ENCODE measurements at regions not wholly inside any gene's neighbourhood (a gene's known extent, or its start where the extent isn't known, plus 50 kb on each side); places are given as distances from the start of the nearest gene placed in this dataset.
"Not testable (repeated sequence)": the region's sequence is repeated elsewhere in the genome, so short reads cannot be mapped to it uniquely, and the experiment has no call there.

- DNase-seq: no peak
Measured at GRCh38 chr14:34297786-34298520, 164.1 kb downstream of the SPTSSA start.

GRCh38 chr14:34283590-34283989 lies 178.4 kb downstream of the SPTSSA start:
- no peak for DNase-seq

GRCh38 chr14:34277191-34277590 lies 184.8 kb downstream of the SPTSSA start:
- DNase-seq: no peak

- no peak for DNase-seq
Measured at GRCh38 chr14:34275530-34275929, 186.5 kb downstream of the SPTSSA start.

- DNase-seq: no peak
Measured at GRCh38 chr14:34275078-34275477, 187.0 kb downstream of the SPTSSA start.

GRCh38 chr14:34273716-34274115 lies 188.3 kb downstream of the SPTSSA start:
- not testable (repeated sequence) for DNase-seq

DNA sequence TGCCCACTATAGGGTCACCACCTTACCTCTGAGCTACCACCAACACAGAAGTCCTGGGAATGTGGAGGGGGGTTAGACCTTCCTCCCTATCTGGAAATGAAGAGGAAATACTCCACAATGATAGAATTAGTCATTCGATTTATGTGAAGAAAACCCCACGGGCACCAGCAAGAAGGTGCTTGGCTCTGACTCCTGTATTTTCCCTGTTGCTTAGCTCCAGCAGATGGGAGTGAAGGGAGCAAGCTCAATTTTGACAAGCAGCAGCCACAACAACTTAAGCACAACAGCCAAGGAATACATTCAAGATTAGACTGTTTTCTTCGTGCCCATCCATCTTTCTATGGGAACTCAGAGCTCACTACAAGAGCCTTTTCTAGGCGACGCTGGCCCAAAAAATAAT lies 191.7 kb downstream of the SPTSSA start:
- no peak for DNase-seq

DNA sequence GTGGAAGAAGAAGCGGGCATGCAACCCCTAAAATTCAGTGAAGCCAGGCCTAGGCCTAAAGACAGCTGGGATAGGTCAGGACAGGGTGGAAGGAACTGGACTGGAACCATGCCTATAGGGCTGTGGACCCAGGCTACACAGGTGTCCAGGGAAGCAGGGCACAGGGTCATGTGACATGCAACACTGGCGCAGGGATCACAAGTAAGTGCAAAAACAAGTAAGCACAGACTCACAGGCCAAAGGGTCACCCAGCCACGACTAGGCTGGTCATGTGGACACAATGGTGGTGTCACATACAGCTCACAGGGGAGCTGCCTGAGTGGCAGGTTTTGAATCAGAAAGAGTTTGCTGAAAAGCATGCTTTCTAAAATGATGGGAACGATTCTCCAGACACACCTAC lies 195.7 kb downstream of the SPTSSA start:
- DNase-seq: no peak

DNA sequence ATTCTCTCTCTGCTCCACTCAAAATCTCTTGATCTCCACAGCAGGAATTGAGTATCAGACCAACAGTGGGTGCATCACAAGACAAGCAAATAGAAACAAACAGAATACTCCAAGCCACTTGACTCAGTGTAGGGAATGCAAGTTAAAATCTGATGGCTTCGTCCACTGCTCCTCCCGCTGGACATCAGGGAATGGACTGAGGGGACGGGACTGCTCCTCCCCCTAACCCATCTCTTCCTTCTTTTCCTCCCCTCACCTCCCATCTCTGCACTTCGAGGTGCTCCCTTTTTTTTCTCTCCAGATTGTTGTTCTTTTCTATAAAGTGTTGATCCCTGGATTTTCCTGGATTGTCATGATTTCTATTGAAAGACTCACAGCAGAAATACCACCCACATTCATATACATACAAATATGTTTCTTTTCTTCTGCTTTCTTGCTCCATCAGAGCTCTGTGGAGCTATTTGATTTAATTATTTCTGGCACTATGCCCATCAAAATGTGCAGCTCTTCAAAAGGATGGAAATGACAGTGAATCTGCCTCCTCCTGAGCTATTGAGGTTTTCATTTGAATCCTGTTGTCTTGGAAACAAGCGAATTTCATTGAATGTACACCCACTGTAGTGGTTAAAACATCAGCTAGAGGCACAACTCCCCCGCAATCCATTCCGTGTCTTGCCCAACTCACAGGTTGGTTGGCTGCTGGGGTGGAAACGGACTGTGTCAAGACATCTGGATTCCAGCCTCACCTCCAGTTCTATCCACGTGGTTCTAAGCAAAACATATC lies 199.7 kb downstream of the SPTSSA start:
- DNase-seq: no peak

DNA sequence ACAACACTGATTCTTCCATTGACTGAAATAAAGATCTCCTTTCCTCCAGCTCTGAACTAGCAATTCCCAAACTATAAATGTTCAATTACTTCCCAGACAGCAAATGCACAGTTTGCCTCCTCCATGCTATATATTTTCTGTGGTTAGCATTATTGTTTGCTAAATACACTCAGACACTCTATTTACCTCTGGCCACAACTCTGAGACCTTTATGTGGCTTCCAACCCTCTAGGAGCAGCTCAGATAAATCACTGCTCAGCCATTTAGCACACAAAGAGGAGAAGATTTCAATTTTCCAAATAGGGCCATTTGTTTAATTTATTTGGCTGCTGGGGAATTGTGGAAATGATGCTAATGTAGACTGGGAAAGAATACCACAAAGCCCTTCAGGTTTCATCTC lies 202.0 kb downstream of the SPTSSA start:
- DNase-seq: no peak

DNA sequence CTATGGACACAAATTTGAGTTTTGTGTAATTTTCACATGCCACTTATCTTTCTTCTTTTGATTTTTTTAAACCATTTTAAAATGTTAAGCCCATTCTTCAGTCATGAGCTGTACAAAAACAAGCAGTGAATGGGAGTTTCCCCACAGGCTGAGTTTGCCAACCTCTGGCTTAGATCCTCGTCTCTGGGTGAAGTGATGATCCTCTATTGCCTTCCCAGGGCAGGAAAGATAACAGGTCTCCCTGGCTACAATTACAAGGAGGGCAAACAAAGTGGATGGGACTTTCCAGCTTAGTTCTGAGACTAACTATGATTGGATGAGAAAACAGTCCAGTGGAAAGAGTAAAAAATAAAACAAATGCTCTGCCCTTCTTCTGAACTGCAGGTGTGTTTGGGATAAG lies 203.7 kb downstream of the SPTSSA start:
- DNase-seq: no peak

- no peak for DNase-seq
Measured at GRCh38 chr14:34257505-34257904, 204.5 kb downstream of the SPTSSA start.

- no peak for DNase-seq
Measured at GRCh38 chr14:34256223-34256622, 205.8 kb downstream of the SPTSSA start.

GRCh38 chr14:34254571-34254970 lies 207.5 kb downstream of the SPTSSA start:
- DNase-seq: no peak

DNA sequence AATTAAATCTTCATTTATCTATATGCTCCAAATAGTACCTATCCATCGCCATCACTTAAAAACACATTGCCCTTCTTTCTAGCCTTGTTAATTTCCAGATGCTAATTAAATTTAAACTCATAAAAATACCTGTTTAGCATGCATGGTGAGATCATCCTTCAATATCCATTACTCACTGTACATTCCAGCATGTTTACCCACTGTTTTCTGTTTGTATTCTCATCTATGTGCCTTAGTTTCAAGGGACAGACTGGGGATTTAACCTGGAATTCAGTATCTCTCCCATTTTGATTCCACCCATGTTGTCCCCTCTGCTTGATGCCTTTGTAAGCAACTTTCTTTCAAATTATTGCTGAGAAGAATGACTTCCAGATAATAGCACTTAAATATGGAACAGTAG lies 208.0 kb downstream of the SPTSSA start:
- no peak for DNase-seq

- DNase-seq: no peak
Measured at GRCh38 chr14:34252227-34252626, 209.8 kb downstream of the SPTSSA start.

GRCh38 chr14:34251662-34252061 lies 210.4 kb downstream of the SPTSSA start:
- DNase-seq: no peak

- no peak for DNase-seq
Measured at GRCh38 chr14:34250959-34251358, 211.1 kb downstream of the SPTSSA start.

DNA sequence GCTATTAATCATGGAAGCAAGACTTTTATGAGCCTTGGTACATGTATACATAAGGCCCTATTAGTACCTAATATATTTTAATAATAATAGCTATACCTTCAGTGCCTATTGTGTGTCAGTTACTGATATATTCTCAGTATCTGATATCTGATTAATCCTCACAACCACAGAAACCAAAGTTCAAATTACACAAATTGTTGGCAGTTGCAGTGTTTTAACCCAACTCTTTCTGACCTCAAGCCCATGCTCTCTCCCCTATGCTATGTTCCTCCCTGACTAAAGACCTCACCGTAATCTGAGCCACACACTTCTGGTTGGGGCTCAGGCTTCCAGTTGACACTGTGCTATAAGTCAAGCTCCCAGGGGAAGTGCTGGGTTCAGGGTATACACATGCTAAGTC lies 214.4 kb downstream of the SPTSSA start:
- DNase-seq: no peak

GRCh38 chr14:34246206-34246605 lies 215.8 kb downstream of the SPTSSA start:
- DNase-seq: no peak

GRCh38 chr14:34243401-34243800 lies 218.6 kb downstream of the SPTSSA start:
- no peak for DNase-seq

- DNase-seq: no peak
Measured at GRCh38 chr14:34243001-34243400, 219.0 kb downstream of the SPTSSA start.

DNA sequence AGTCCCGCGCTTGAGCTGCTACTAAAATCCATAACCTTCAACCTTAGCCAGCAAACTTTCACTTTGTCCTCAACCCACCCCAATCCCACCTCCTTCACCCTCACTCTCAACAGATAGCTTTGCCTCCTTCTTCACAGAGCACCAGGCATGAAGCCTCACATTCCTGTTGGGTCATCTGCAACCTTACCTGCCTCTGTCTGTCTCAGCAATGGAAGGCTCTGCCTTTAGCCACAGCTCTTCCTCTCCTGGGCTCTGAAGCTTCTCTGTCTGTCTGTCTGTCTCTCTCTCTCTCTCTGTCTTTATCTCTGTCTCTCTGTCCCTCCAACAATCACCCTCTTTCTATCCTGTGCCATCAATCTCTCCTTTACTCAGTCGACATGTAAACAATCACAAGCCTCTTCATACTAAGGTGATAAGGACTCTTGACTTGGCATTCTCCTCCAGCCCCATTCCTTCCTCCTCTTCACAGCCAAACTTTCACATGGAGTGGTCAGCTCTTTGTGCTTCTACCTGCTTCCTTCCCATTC lies 220.8 kb downstream of the SPTSSA start:
- no peak for DNase-seq

DNA sequence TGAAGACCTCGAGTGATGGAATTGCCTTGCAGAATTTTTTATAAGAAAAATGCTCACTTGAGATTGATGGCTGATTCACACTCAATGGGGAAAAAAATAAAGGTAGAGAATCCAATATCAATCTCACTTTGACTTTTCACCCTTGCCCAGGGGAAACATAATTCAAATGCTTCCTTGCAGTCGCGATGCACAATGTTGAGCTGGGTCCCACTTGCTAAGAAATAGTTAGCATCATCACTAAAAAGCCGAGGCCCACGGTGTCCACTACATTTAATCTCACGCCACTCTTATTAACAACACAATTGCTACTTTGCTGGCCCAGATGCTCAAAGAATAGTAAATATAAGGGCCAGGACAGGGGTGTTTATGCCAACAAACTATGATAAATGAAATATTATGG lies 223.4 kb downstream of the SPTSSA start:
- DNase-seq: no peak
